Endothelial cell of umbilical vein (primary cell): ENCODE measurements at regions not wholly inside any gene's neighbourhood (a gene's known extent, or its start where the extent isn't known, plus 50 kb on each side); places are given as distances from the start of the nearest gene placed in this dataset.

Experiments used
- BruUV-seq: library from RNA; stranded (reverse); fragments of 400-500 nt; replicated peaks from 2 replicates; lab custom pipeline; 2021; lab: Mats Ljungman, UMichigan
- CTCF ChIA-PET: fragments of 300-600, 350-600 bp; sonication (Branson Sonifier 250); formaldehyde crosslinking; loops from one replicate; lab custom pipeline; 2021; ENCODE audit warnings: antibody characterized with exemption, inconsistent platforms; lab: Charles Lee
- POLR2A ChIA-PET: fragments of 300-600, 350-600 bp; sonication (Branson Sonifier 250); formaldehyde crosslinking; loops from one replicate; lab custom pipeline; 2021; ENCODE audit warnings: antibody characterized with exemption, inconsistent platforms; lab: Charles Lee
- DNase-seq: peaks from one replicate; pipeline ENCODE4 v3.0.0-alpha.2; 2011; ENCODE audit warnings: low read depth, low spot score
- FAIRE-seq: peaks from 2 replicates; lab custom pipeline; 2011; peaks lifted over from hg19 to GRCh38; lab: Jason Lieb, UNC
- H2AFZ ChIP-seq: 2 replicates; pipeline ENCODE4 v1.6.0; 2012; ENCODE audit warnings: low read depth, low read length, control low read depth, inconsistent platforms
- H3K27ac ChIP-seq: 2 replicates; pipeline ENCODE4 v1.5.1; 2011; ENCODE audit warnings: low read depth, mild to moderate bottlenecking, control low read depth, low read length, moderate library complexity; ENCODE audit not compliant: insufficient read depth
- H3K27me3 ChIP-seq, 2 experiments: 2 replicates each; pipeline versions ENCODE4 v1.6.0 to v1.6.1; 2011; ENCODE audit warnings: low read length in 2 of 2, mixed read lengths in 1 of 2; ENCODE audit not compliant: control insufficient read depth in 2 of 2, insufficient read depth in 2 of 2
- H3K36me3 ChIP-seq, 2 experiments: 2 replicates in 1 of 2; 3 replicates in 1 of 2; pipeline ENCODE4 v1.5.1; 2011; ENCODE audit warnings: low read length in 2 of 2, mild to moderate bottlenecking in 1 of 2, moderate library complexity in 1 of 2; ENCODE audit not compliant: control insufficient read depth in 2 of 2, insufficient read depth in 2 of 2; ENCODE audit errors: extremely low read depth in 1 of 2
- H3K4me1 ChIP-seq: 3 replicates; pipeline ENCODE4 v1.5.1; 2011; ENCODE audit warnings: mild to moderate bottlenecking, low read length; ENCODE audit not compliant: control insufficient read depth, insufficient read depth; ENCODE audit errors: extremely low read depth
- H3K4me2 ChIP-seq: 2 replicates; pipeline ENCODE4 v1.6.1; 2011; ENCODE audit warnings: low read length, control low read depth, mixed read lengths; ENCODE audit not compliant: insufficient read depth
- H3K4me3 ChIP-seq, 3 experiments: fragments of 200-600 bp in 1 of 3; sonication (generic), shearing (Covaris generic) in 1 of 3; replicated peaks in 1 of 3; 2 replicates each; pipeline ENCODE4 v1.5.1; 2011 to 2016; ENCODE audit warnings: control low read depth in 3 of 3, low read length in 3 of 3, mild to moderate bottlenecking in 2 of 3, inconsistent platforms in 1 of 3, low read depth in 1 of 3, moderate library complexity in 1 of 3; ENCODE audit not compliant: insufficient read depth in 1 of 3
- H3K79me2 ChIP-seq: 2 replicates; pipeline ENCODE4 v1.6.0; 2012; ENCODE audit warnings: low read length, inconsistent platforms; ENCODE audit not compliant: control insufficient read depth, insufficient read depth
- H3K9ac ChIP-seq: replicated peaks from 2 replicates; pipeline ENCODE3; 2011; ENCODE audit warnings: low read length, control low read depth; ENCODE audit not compliant: insufficient read depth; ENCODE audit errors: extremely low read depth
- H3K9me1 ChIP-seq: replicated peaks from 3 replicates; pipeline ENCODE4 v1.6.0; 2011; ENCODE audit warnings: mild to moderate bottlenecking, low read length; ENCODE audit not compliant: control insufficient read depth, insufficient read depth; ENCODE audit errors: extremely low read depth
- H3K9me3 ChIP-seq: replicated peaks from 2 replicates; pipeline ENCODE4 v1.5.1; 2012; ENCODE audit warnings: low read length, inconsistent platforms; ENCODE audit not compliant: control insufficient read depth, insufficient read depth
- H4K20me1 ChIP-seq: replicated peaks from 2 replicates; pipeline ENCODE3; 2011; ENCODE audit warnings: mild to moderate bottlenecking, low read length; ENCODE audit not compliant: control insufficient read depth, insufficient read depth; ENCODE audit errors: extremely low read depth
- CTCF ChIP-seq, 2 donors: IDR thresholded peaks; 1 replicate in 1 of 2; 2 replicates in 1 of 2; pipeline ENCODE4 v1.5.1; 2011; ENCODE audit warnings: low read length in 2 of 2, mild to moderate bottlenecking in 2 of 2, moderate library complexity in 2 of 2, control low read depth in 1 of 2, inconsistent platforms in 1 of 2, low read depth in 1 of 2; ENCODE audit not compliant: insufficient read depth in 1 of 2; ENCODE audit errors: extremely low read depth in 1 of 2
- FOS ChIP-seq: IDR thresholded peaks from 2 replicates; pipeline ENCODE4 v1.6.1; 2011; ENCODE audit warnings: mild to moderate bottlenecking, low read length, moderate library complexity, borderline replicate concordance; ENCODE audit not compliant: insufficient read depth
- GATA2 ChIP-seq: IDR thresholded peaks from 2 replicates; pipeline ENCODE4 v1.7.0; 2011; ENCODE audit warnings: low read depth, mild to moderate bottlenecking, moderate library complexity, mixed read lengths, low read length; ENCODE audit not compliant: insufficient read length, insufficient read depth
- JUN ChIP-seq: IDR thresholded peaks from 2 replicates; pipeline ENCODE4 v1.6.1; 2011; ENCODE audit warnings: borderline replicate concordance, low read depth; ENCODE audit not compliant: insufficient read length, insufficient read depth
- MYC ChIP-seq: IDR thresholded peaks from one replicate; pipeline ENCODE4 v1.6.1; 2011; ENCODE audit warnings: mild to moderate bottlenecking, low read depth, low read length
- POLR2A ChIP-seq: IDR thresholded peaks from 2 replicates; pipeline ENCODE4 v1.6.1; 2012; ENCODE audit warnings: low read depth, mild to moderate bottlenecking, control low read depth, low read length
- POLR2AphosphoS5 ChIP-seq: IDR thresholded peaks from 2 replicates; pipeline ENCODE4 v1.6.1; 2012; ENCODE audit warnings: low read depth, mild to moderate bottlenecking, control low read depth, low read length, moderate library complexity; ENCODE audit not compliant: insufficient read depth
- dilution Hi-C: fragments of 300-500 bp; cut with MboI; formaldehyde crosslinking; loops from one replicate; pipeline ENCODE4 v1.15.0; 2019; ENCODE audit warnings: low sequenced_read_pairs; ENCODE audit not compliant: extremely low pct_ligation_motif_present
- intact Hi-C: fragments of 100-400 bp; cut with micrococcal nuclease; formaldehyde crosslinking; loops from one replicate; pipeline ENCODE4 v1.10.0; 2022

- no peak overlapping the region for H3K4me3 ChIP-seq
- BruUV-seq = no TSS peak
- H3K9me1 ChIP-seq = no peaks in the 10 kb centered on the region
- CTCF ChIA-PET = interaction anchor here (1.2 kb wide), 1 partner anchor 324 kb away, joined by 3 read pairs; no protein-coding TSS in a partner anchor
- POLR2A ChIA-PET = no interaction called here
- no peak overlapping the region for H3K4me2 ChIP-seq
- H3K9me3 ChIP-seq = no peaks in the 10 kb centered on the region
- no peaks in the 10 kb centered on the region for H3K27me3 ChIP-seq
- H3K79me2 ChIP-seq = no peaks in the 10 kb centered on the region
- no peak overlapping the region for H3K27ac ChIP-seq
- FAIRE-seq (no peak), DNase-seq (no peak)
- no peaks in the 10 kb centered on the region for H4K20me1 ChIP-seq
- intact Hi-C loops (no loop called here), dilution Hi-C loops (no loop called here)
- H2AFZ ChIP-seq = no peak overlapping the region
- H3K36me3 ChIP-seq = no peaks in the 10 kb centered on the region
- no peak overlapping the region for H3K9ac ChIP-seq
- H3K4me1 ChIP-seq = no peaks in the 10 kb centered on the region
- TF ChIP-seq MYC (no peak), GATA2 (no peak), JUN (no peak), POLR2A (no peak), POLR2AphosphoS5 (no peak), FOS (no peak), CTCF (IDR thresholded peaks at IDR 0.05; ENCODE audit: extremely low read depth in 1 of 2, insufficient read depth in 1 of 2, low read depth in 1 of 2, low read length in 2 of 2) (no peak)
Measured at GRCh38 chr14:104240434-104241157, 102.2 kb downstream of the KIF26A start.
